Progenitor cell of endocrine pancreas (in vitro differentiated cells): ENCODE measurements at regions not wholly inside any gene's neighbourhood (a gene's known extent, or its start where the extent isn't known, plus 50 kb on each side); places are given as distances from the start of the nearest gene placed in this dataset.

Source experiments
- DNase-seq: peaks from one replicate; pipeline ENCODE4 v3.0.0; 2021; ENCODE audit warnings: low spot score; ENCODE audit not compliant: unreplicated experiment
- H3K27ac Mint-ChIP-seq: 2 replicates; pipeline ENCODE4 v1.8.0; 2021; ENCODE audit warnings: mild to moderate bottlenecking, moderate library complexity, mixed read lengths
- H3K27me3 Mint-ChIP-seq: 2 replicates; pipeline ENCODE4 v1.8.0; 2021; ENCODE audit warnings: mixed read lengths
- H3K36me3 Mint-ChIP-seq: 2 replicates; pipeline ENCODE4 v1.8.0; 2022; ENCODE audit warnings: mixed read lengths; ENCODE audit not compliant: insufficient read depth
- H3K4me1 Mint-ChIP-seq: 2 replicates; pipeline ENCODE4 v1.8.0; 2021; ENCODE audit warnings: low read depth, mixed read lengths
- H3K4me3 Mint-ChIP-seq: 2 replicates; pipeline ENCODE4 v1.8.0; 2021; ENCODE audit warnings: low read depth, mild to moderate bottlenecking, moderate library complexity, mixed read lengths
- H3K9me3 Mint-ChIP-seq: 2 replicates; pipeline ENCODE4 v1.8.0; 2021; ENCODE audit warnings: low read depth, mixed read lengths
- TF ChIP-seq, protein P1 (sequence below): fragments of 200-600 bp; sonication (generic); IDR thresholded peaks from one replicate; pipeline ENCODE4 v1.5.0; 2021; ENCODE audit warnings: antibody characterized with exemption, mild to moderate bottlenecking; ENCODE audit not compliant: unreplicated experiment

DNA sequence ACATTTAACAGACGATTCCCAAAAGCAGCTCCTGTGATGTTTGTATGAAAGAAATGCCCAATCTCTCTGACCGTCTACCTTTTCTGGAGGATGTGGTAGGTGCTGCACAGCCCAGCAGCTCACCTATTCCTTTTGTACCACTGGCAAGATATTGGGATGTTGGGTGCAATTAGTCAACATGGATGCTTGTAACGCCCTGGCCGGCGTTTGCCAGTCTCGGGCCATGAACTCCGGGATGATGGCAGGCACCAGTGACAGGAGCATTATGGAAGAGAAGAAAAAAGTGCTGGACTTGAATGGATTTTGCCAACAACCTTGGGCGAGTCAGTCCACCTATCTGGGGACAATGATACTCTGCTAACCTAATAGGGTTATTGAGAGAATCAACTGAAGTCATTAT lies 69.0 kb upstream of the ZNF438 start:
- peaks cover 16% of the 10 kb centered on the region for H3K27me3 Mint-ChIP-seq
- H3K4me1 Mint-ChIP-seq: peaks cover 9% of the 10 kb centered on the region
- no peak overlapping the region for H3K4me3 Mint-ChIP-seq
- H3K36me3 Mint-ChIP-seq: no peaks in the 10 kb centered on the region
- no peak for DNase-seq
- TF ChIP-seq, protein P1, sequence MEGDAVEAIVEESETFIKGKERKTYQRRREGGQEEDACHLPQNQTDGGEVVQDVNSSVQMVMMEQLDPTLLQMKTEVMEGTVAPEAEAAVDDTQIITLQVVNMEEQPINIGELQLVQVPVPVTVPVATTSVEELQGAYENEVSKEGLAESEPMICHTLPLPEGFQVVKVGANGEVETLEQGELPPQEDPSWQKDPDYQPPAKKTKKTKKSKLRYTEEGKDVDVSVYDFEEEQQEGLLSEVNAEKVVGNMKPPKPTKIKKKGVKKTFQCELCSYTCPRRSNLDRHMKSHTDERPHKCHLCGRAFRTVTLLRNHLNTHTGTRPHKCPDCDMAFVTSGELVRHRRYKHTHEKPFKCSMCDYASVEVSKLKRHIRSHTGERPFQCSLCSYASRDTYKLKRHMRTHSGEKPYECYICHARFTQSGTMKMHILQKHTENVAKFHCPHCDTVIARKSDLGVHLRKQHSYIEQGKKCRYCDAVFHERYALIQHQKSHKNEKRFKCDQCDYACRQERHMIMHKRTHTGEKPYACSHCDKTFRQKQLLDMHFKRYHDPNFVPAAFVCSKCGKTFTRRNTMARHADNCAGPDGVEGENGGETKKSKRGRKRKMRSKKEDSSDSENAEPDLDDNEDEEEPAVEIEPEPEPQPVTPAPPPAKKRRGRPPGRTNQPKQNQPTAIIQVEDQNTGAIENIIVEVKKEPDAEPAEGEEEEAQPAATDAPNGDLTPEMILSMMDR: no peak
- no peaks in the 10 kb centered on the region for H3K9me3 Mint-ChIP-seq
- H3K27ac Mint-ChIP-seq: no peak overlapping the region

DNA sequence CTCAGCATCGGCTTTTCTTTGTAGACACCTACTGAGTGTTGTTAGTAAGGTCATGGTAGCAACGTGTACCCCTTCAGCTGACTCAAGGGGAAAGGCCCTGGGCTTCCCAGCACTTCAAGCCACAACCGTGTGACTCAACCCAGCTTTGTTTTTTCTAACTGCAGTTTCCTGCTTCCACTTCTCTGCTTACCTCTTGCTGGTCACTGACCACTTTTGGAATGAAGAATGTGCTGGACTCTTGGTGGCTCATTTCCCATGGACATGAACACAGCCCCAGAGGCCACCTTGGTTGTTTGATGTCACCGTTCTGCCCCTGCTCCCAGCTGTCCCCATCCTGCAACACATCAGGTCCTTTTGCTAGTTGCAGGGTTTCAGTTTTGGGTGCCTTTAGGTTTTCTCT lies 69.5 kb upstream of the ZNF438 start:
- no peaks in the 10 kb centered on the region for H3K36me3 Mint-ChIP-seq
- H3K27ac Mint-ChIP-seq: no peak overlapping the region
- no peaks in the 10 kb centered on the region for H3K9me3 Mint-ChIP-seq
- H3K27me3 Mint-ChIP-seq: peaks cover 11% of the 10 kb centered on the region
- H3K4me1 Mint-ChIP-seq: peaks cover 9% of the 10 kb centered on the region
- TF ChIP-seq, protein P1: no peak
- no peak overlapping the region for H3K4me3 Mint-ChIP-seq
- DNase-seq: no peak

DNA sequence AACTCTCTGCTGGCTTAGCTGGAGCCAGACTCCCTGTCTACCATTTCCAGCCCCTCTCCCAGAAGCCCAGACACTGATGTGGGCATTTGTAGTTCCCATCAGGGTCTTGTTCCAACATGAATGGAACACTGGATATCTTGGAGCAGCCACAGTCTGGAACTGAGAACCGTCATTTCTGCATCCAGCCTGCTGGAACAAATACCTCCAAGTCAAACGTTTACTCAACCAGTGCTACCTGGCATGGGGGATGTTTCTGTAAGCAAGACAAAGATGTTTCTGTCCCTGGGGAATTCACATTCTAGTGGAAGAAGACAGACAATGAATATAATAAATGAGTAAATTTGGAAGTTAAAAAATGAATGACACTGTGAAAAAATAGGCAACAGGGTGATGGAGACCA lies 70.8 kb upstream of the ZNF438 start:
- peaks cover 9% of the 10 kb centered on the region for H3K4me1 Mint-ChIP-seq
- H3K27me3 Mint-ChIP-seq: peaks cover 6% of the 10 kb centered on the region
- TF ChIP-seq, protein P1: no peak
- no peak overlapping the region for H3K27ac Mint-ChIP-seq
- H3K4me3 Mint-ChIP-seq: no peak overlapping the region
- H3K36me3 Mint-ChIP-seq: no peaks in the 10 kb centered on the region
- DNase-seq: no peak
- no peaks in the 10 kb centered on the region for H3K9me3 Mint-ChIP-seq

DNA sequence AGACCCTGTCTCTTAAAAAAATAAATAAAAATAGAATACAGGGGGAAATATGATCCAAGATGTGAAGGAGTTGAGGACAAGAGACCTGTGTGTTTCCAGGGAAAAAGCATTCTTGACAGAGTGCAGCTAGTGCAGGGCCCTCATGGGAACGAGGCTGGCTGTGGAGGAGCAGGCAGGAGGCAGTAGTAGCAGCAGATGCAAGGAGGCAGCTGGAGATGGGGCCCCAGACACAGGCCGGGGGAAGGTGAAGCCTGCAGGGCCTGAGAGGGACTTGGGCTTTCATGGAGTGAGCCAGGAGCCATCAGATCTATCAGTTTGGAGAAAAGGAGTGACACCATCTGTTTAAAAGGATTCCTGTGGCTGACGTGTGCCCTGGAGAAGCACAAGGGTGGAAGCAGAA lies 71.4 kb upstream of the ZNF438 start:
- DNase-seq: no peak
- H3K9me3 Mint-ChIP-seq: no peaks in the 10 kb centered on the region
- peaks cover 9% of the 10 kb centered on the region for H3K4me1 Mint-ChIP-seq
- peaks cover 6% of the 10 kb centered on the region for H3K27me3 Mint-ChIP-seq
- H3K36me3 Mint-ChIP-seq: no peaks in the 10 kb centered on the region
- H3K4me3 Mint-ChIP-seq: no peak overlapping the region
- TF ChIP-seq, protein P1: no peak
- H3K27ac Mint-ChIP-seq: peak overlapping the region; percentile 52

DNA sequence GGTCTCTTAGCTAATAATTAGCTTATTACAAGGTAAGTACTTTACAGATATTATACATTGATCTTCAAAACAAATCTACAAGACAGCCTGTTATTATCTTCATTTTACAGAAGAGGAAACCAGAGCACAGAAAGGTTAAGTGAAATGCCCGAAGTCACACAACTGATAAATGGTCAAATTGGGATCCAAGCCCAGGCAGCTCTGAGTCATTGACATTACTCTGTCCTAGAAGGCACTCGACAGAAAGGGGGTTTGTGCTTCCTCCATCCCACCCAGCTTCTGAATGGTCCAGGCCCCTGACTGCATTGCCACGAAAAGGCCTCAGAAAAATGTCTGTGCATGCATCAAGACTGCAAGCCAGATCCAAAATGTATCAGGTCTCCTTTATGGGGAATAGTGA lies 81.3 kb upstream of the ZNF438 start:
- no peaks in the 10 kb centered on the region for H3K4me1 Mint-ChIP-seq
- DNase-seq: no peak
- H3K36me3 Mint-ChIP-seq: no peaks in the 10 kb centered on the region
- peaks cover 16% of the 10 kb centered on the region for H3K9me3 Mint-ChIP-seq
- H3K27me3 Mint-ChIP-seq: no peaks in the 10 kb centered on the region
- H3K4me3 Mint-ChIP-seq: no peak overlapping the region
- H3K27ac Mint-ChIP-seq: no peak overlapping the region
- TF ChIP-seq, protein P1: no peak
